Type B pancreatic cell (in vitro differentiated cells): ENCODE measurements at regions not wholly inside any gene's neighbourhood (a gene's known extent, or its start where the extent isn't known, plus 50 kb on each side); places are given as distances from the start of the nearest gene placed in this dataset.

Experiments
- DNase-seq: peaks from one replicate; pipeline ENCODE4 v3.0.0; 2021; ENCODE audit warnings: mixed read lengths; ENCODE audit not compliant: unreplicated experiment; ENCODE audit errors: extremely low spot score
- H3K27ac Mint-ChIP-seq: 2 replicates; pipeline ENCODE4 v1.8.0; 2021; ENCODE audit warnings: mild to moderate bottlenecking, mixed read lengths
- H3K27me3 Mint-ChIP-seq: 2 replicates; pipeline ENCODE4 v1.8.0; 2021; ENCODE audit warnings: mixed read lengths
- H3K36me3 Mint-ChIP-seq: 2 replicates; pipeline ENCODE4 v1.8.0; 2021; ENCODE audit warnings: mixed read lengths
- H3K4me1 Mint-ChIP-seq: one replicate; pipeline ENCODE4 v1.8.0; 2021; ENCODE audit warnings: mixed read lengths; ENCODE audit not compliant: unreplicated experiment
- H3K4me3 Mint-ChIP-seq: 2 replicates; pipeline ENCODE4 v1.8.0; 2021; ENCODE audit warnings: mild to moderate bottlenecking, mixed read lengths
- H3K9me3 Mint-ChIP-seq: 2 replicates; pipeline ENCODE4 v1.8.0; 2021; ENCODE audit warnings: mixed read lengths
- CTCF ChIP-seq: fragments of 200-600 bp; sonication (generic); conservative IDR thresholded peaks from 2 replicates; pipeline ENCODE4 v1.5.0; 2021; ENCODE audit warnings: antibody characterized with exemption, mild to moderate bottlenecking

- Mint-ChIP-seq H3K27ac (no peak overlapping the region), H3K4me3 (no peak overlapping the region), H3K4me1 (no peaks in the 10 kb centered on the region), H3K27me3 (no peaks in the 10 kb centered on the region), H3K36me3 (no peaks in the 10 kb centered on the region), H3K9me3 (no peaks in the 10 kb centered on the region)
- TF ChIP-seq CTCF, result no peak
- no peak for DNase-seq
Observed at GRCh38 chr4:166577639-166578038, 656.7 kb downstream of the SPOCK3 start.

GRCh38 chr4:166585491-166585890 is 648.8 kb downstream of the SPOCK3 start:
- no peak overlapping the region for H3K27ac Mint-ChIP-seq

GRCh38 chr4:166594326-166594946 is 639.9 kb downstream of the SPOCK3 start:
- no peaks in the 10 kb centered on the region for H3K9me3 Mint-ChIP-seq
- no peaks in the 10 kb centered on the region for H3K27me3 Mint-ChIP-seq
- no peak for DNase-seq
- no peak overlapping the region for H3K27ac Mint-ChIP-seq
- H3K4me3 Mint-ChIP-seq, result no peak overlapping the region
- no peaks in the 10 kb centered on the region for H3K36me3 Mint-ChIP-seq
- no peaks in the 10 kb centered on the region for H3K4me1 Mint-ChIP-seq
- peak; percentile 80 for TF ChIP-seq CTCF

More at GRCh38 chr4:166585491-166585890, 648.8 kb downstream of the SPOCK3 start:
- Mint-ChIP-seq H3K9me3 (no peaks in the 10 kb centered on the region), H3K4me1 (no peaks in the 10 kb centered on the region), H3K4me3 (no peak overlapping the region), H3K36me3 (no peaks in the 10 kb centered on the region), H3K27me3 (no peaks in the 10 kb centered on the region)
- no peak for TF ChIP-seq CTCF
- DNase-seq, result no peak

- H3K9me3 Mint-ChIP-seq, result no peaks in the 10 kb centered on the region
- no peaks in the 10 kb centered on the region for H3K4me1 Mint-ChIP-seq
- TF ChIP-seq CTCF, result no peak
- no peak overlapping the region for H3K4me3 Mint-ChIP-seq
- no peak for DNase-seq
- H3K36me3 Mint-ChIP-seq, result no peaks in the 10 kb centered on the region
- no peak overlapping the region for H3K27ac Mint-ChIP-seq
- no peaks in the 10 kb centered on the region for H3K27me3 Mint-ChIP-seq
Observed at GRCh38 chr4:166600264-166600663, 634.0 kb downstream of the SPOCK3 start.

- Mint-ChIP-seq H3K27me3 (no peaks in the 10 kb centered on the region), H3K36me3 (no peaks in the 10 kb centered on the region), H3K4me3 (no peak overlapping the region), H3K9me3 (no peaks in the 10 kb centered on the region), H3K4me1 (no peaks in the 10 kb centered on the region), H3K27ac (no peak overlapping the region)
- no peak for DNase-seq
- TF ChIP-seq CTCF, result no peak
Observed at GRCh38 chr4:166602068-166602467, 632.2 kb downstream of the SPOCK3 start.

GRCh38 chr4:166622425-166622977 is 611.8 kb downstream of the SPOCK3 start:
- no peak overlapping the region for H3K27ac Mint-ChIP-seq
- H3K9me3 Mint-ChIP-seq, result no peaks in the 10 kb centered on the region
- H3K4me1 Mint-ChIP-seq, result no peaks in the 10 kb centered on the region
- TF ChIP-seq CTCF, result no peak
- H3K4me3 Mint-ChIP-seq, result no peak overlapping the region
- H3K36me3 Mint-ChIP-seq, result no peaks in the 10 kb centered on the region
- DNase-seq, result no peak
- no peaks in the 10 kb centered on the region for H3K27me3 Mint-ChIP-seq
